GM19452 (cell line): ENCODE measurements at regions not wholly inside any gene's neighbourhood (a gene's known extent, or its start where the extent isn't known, plus 50 kb on each side); places are given as distances from the start of the nearest gene placed in this dataset.

Source experiments
- ATAC-seq: cut with Tn5 transposase; IDR thresholded peaks from one replicate; pipeline ENCODE4 v1.9.1; 2021; ENCODE audit not compliant: unreplicated experiment

DNA sequence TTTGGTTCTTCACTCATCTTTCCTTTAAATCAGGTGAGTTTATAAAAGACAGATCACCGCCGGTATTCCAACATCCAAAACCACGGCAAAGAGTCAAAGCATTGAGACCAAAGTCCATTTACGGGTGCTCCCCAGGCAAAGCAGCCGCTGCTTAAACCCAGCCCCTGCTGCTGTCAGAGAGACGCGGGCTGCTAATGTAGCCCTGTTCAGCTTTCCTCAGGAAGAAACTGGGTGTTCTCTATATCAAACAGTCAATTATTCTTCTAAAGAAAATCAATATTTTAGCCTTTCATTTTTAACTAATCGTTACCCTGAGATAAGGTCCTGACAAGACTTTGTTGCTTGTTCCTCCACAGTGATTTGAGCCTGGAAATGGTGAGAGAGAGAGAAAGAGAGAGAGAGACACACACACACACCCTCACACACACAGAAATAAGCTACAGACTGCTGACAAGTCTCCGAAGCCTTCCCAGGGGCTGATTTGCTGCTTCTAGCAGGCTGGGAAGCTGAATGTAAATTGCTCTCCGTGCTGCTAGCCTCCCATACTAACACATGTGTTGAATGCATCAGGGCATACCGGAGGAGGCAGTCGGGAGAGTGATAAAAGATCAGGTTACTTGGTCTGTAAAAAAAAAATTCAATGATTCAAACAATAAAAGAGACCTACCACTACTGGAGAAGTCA is 183.0 kb upstream of the ANK3 start:
- ATAC-seq: no peak

DNA sequence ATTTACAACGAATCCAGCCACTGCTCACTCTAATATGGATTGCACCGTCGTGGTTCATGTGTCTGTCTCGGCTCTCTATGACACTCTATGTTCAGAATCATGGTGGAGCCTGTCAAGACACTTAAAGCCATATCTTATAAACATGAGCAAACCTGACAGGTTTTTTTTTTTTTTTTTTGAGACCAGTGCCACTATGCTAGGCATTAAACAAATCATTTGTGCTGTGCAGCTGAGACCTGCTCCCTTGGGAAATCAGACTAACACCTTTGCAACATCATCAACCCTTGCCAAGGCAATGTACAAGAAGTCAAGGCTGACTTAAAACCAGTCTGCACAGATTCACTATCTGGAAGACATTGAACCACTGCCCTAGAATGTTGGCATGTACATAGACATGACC is 181.2 kb upstream of the ANK3 start:
- ATAC-seq: no peak

DNA sequence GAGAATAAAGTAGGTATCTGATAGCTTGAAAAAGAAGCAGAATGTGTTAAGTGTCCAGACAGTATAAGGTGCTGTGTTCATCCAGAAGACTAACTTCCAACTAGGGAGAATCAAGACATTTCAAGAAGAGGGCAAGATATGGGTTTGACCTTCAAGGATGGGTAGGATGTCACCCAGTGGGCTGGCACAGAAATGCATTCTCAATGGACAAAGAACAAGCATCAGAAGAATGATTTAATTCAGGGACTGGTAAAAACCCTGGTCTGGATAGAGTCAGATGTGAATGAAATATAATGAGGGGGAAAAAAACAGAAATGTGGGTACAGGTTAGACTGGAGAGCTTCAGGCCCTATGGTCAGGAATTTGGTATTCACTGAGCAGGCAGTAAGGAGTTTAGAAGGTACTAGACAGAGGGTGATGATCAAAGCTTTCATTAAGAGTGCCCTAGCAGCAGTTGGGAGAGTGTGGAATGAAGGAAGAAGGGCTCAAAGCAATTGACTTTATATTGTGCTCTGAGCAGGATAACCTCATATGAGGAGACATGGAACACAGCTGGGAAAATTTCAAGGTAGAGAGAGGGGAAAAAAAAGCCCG is 180.7 kb upstream of the ANK3 start:
- ATAC-seq: no peak

DNA sequence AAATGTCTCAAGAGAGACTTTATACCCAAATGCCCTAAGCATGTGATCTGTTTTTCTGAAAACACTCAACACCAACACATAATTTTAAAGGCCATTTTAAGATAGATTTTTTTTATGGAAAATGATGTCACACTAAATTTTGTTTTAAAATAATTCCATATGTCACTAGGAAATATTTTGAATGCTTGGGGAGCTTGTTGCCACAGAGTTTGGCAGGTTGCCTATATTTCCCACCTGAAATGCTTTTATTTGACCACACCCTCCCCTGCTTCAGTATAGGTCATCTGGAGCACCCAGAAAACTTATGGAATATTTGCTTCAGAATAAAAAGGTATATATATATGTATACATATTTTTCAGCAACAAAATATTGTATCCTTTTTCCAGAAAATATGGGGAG is 180.0 kb upstream of the ANK3 start:
- ATAC-seq: no peak

DNA sequence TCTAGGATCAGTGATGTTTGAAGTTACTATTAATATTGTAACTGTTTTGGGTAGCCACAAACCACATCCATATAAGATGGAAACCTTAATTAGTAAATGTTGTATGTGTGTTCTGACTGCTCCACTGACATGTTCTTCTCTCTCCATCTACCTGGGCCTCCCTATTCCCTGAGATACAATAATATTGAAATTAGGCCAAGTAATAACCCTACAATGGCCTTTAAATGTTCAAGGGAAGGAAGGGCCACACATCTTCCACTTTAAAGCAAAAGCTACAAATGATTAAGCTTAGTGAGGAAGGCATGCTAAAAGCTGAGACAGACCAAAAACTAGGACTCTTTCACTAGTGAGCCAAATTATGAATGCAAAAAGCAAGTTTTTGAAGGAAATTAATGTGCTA is 176.4 kb upstream of the ANK3 start:
- ATAC-seq: no peak

DNA sequence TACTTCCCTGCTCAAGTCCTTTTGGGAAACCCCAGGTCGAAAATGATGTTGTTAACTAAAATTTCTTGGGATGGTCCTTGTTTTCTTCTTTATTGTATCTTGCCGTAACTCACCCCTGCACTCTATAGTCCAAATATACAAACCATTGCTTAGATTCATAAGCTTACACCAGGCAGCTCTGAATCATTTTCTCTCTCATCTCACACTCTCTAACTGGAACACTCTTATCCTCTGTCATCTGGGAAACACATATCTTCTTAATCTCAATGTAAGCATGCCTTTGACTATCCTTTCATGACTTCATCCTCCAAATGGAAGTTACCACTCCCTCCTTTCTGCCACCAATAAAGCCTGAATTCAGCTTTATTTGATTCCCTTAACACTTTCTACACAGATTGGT is 175.8 kb upstream of the ANK3 start:
- no peak for ATAC-seq

DNA sequence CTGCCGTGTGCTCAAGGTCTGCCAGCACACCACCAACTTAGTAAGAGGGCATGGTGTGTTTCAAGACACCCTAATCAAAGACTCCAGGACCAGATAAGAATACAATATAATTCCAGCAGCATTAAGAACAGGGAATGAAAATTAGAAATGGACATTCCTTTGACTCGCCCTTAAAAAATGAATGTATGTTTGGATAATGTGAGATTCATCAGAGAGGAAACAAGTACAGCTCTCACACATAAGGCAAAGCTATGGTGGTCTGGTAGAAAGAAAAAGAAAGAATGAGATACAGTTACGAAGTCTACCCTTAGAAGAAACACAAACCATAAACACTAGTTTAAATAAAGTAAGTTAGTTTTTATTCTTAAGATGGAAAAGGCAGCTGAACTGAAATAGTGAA is 174.8 kb upstream of the ANK3 start:
- no peak for ATAC-seq

DNA sequence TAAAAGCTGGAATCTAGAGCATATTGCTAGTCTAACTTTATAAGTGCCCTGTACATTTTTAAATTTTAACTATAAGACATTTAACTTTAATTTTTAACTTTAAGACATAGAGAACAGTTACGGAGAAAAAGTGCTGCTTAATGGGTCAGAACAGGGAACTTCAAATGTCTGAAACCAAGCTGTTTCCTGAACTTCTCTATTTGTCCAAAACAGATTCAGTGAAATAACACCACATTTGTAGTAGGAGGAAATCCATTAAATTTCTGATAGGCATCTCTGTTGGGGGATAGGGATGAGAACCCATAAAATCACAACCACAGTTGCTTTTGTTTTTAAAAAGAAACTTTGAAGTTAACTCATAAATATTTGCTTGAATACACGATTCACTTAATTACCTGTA is 170.8 kb upstream of the ANK3 start:
- no peak for ATAC-seq

DNA sequence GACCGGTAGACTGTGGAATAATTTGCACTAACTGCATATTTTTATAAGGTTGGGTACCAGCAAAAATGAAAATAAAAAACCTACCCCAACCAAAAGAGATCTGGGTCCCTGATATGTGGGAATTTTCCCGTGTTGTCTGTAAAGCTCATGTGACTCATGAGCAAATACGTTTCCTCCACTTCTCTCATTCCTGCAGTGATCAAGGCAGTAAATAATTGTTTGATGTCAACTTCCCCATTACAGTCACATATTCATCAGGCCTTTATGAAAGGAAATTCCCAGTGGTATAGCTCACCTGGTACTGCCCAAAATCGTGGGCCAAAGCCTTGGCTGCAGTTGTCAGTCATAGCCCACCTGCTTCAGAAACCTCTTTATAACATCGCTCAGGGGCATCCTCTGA is 166.0 kb upstream of the ANK3 start:
- ATAC-seq: no peak

DNA sequence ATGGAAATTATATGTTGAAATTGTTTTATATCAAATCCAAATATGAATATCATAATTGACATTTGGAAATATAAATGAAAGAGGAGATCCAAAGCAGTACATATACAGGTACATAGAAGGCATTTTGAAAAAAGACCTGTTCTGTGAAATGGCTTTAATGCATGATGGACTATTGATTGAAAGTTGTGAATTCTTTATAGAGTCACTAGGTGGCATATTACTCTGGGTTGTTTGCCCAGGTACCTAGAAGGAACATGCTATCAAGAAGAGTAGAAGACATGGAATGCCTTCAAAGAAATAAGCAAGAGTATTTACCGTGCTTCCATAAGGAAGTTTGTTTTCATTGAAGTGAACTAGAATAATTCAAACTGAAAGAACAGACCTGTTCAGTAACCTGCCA is 160.0 kb upstream of the ANK3 start:
- ATAC-seq: no peak

DNA sequence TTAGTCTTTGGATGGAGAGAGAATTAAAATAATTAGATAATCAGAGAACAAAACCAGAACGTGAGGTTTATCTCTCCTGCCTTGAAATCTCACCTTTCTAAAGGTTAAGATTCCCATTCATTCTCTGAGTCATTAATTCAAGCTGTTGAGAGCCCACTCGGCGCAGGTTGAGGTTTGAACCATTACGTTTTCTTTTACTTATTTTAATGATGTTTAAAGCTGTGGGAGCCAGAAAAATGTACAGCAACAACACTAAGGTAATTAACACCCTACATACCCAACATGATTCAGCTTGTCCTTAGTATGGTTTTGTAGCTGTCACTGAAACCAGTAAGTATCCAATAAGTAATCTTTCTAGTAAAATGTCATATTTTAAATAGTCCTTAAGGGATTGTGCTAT is 153.0 kb upstream of the ANK3 start:
- no peak for ATAC-seq

DNA sequence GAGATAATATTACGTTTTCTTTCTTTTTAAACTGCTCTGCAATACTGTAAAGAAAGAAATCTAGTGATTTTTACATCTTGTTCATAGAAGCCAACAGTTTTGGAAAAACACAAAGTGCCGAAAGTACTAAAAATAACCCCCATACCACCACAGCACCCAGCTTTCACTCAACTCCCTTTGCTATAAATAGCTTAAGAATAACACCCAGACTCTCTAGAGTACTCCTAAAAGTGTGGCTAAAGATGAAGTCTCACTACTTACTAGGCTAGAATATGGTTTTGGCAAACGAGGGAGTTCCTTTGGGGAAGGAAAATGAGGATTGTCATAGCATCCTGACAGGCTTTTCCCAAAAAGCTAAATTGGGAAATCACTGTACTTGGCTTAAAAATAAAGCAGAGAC is 151.8 kb upstream of the ANK3 start:
- ATAC-seq: no peak

DNA sequence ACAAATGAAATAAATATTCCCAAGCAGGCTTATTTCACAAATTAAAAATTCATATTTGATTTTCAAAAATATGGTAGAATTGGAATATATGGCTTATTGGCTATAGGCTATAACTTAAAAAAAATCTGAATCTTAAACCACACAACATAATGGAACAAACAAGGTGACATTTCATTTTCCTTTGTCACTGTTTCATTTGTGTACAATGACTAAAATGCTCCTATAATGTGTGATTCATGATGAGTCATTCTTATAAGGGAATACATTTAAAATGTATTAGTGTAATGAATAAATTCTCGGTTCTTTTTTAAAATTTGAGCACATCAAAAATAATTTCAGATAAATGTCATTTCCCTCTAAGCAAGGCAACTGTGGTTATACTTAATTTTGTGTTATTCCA is 148.0 kb upstream of the ANK3 start:
- ATAC-seq: no peak

DNA sequence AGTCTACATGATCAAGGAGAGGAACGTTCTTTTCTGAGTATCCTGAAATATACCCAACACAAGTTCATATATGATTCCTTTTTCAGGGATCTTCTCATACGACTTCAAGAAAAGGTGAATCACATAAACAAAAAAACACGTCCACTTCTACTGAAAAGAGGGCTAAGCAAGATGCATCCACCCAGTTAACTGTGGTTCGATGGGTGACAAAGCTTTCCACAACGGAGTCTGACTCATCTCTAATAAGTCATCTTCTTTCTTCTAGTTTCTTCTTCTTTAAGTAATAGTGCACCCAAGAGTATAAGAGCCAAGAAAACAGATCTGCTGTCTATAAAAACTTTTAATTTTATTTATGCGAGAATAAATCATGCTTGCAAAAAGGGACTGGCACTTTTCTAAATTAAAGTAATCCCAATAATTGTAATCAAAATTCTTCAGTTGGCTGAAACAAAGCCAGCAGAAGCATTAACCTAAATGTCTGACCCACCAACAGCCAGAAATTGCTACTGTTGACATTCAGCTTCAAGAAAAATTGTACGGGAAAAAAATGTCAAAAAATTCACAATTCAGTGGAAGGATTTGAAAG is 146.9 kb upstream of the ANK3 start:
- no peak for ATAC-seq

DNA sequence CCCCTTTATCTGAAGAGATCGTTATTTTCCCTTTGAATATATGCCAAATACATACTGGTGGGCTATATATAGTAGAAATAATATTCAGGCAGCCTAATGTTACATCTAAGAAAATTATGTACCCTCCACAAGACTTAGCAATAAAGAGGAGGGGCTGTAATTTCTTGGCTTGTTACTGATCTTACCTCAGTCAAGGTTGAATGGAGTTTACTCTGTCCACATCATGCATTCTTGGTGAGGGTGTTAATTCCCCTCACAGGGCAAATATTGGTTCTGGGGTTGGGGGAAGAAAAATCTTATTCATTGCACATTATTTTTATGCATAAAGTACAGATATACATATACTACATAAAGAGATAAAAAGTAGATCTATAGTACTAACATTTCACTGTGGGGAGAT is 145.8 kb upstream of the ANK3 start:
- peak; percentile 29 for ATAC-seq

DNA sequence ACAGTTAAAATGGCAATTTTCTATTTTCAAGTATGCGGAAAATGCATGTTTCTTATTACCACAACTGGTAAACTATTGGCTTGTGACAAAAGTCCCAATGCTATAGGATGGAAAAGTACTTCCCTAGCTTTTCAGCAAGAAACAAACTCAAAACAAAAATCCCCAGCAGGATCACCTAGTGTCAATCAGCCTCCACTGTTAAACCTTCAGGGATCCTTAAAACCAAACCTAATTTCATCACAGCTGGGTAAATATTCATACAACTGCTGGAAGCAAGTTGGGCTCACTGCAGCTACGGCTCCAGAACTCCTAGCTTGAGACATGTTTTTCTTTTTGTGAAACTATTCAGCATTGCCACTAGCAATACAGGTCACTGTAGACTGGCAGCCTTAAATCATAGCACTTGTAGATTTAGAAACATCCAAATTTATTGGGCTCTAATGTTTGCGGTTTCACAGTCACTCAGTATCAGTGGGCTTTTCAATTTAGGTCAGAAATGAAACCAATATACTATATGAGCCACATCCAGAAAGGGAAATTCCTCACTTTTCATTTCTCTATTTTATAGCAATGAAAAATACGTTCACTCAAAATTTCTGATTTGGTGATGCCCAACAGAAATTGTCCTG is 145.2 kb upstream of the ANK3 start:
- peak; percentile 69 for ATAC-seq

DNA sequence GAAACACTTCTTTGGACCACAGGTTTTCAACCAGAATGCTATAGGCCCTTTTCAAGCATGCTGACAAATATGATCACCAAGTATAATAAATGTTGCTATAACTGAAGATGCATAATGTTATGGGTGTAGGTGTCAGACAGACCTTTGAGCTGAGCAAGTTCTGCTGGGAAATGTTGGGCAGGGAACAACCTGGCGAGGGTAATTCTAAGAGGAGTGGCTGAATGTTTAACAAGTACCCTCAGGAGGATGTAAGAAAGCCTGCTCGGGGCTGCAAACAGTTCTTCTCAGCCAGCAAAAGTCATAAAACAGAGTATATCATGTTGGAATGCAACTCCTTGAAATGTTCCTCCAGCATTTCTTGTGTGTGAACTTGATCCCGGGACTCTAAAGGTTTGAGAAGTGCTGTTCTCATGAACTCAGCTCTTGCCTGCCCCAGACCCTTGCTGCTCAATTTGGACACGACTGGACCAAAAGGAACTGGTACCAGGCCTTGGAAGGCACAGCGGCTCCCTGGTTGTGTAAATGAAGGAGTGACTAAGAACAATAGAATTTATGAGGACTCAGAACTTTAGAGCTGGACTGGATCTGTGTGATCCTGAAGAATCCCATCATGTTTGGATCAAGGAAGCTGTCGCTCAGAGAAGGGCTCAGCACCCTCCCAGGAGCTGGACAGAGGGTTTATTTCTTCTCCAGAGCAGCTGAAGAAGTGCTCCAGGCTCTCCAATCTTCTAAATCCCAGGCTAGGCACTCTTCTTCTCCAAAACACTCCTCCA is 143.2 kb upstream of the ANK3 start:
- ATAC-seq: no peak

DNA sequence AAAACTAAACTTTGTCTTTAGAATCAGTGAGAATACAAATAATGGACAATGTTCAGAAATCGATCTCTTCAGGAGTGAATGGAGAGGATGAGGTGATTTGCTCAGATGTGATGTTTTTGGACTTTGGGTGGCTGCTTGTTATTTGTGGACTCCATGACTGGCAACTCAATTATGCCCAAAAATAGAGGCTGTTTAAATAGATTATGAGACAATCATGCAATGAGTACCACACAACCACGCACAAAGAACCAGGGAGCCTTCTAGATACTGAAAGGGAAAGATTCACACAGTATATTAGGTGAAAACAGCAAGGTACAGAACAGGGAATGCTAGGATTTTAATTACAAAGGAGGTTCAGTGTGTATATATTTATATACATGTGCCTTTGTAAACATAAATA is 141.3 kb upstream of the ANK3 start:
- no peak for ATAC-seq

DNA sequence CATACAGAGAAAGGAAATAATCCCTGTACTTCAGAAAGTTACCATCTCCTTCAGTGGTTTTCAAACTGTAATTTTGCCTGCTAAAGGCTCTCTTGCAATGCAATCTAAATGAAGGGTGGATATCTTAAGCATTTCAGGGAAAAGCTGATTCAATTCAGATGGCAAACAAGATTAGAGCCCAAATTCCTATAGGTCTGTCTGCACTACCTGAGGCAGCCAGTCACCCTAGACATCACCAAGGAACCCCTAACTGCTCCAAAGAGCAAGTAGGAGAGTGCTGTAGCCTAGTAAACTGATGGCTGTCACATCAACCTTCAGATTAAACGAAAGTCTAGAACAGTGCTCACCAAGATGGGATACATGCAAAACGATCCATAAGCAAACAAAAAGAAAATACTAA is 138.0 kb upstream of the ANK3 start:
- ATAC-seq: no peak

DNA sequence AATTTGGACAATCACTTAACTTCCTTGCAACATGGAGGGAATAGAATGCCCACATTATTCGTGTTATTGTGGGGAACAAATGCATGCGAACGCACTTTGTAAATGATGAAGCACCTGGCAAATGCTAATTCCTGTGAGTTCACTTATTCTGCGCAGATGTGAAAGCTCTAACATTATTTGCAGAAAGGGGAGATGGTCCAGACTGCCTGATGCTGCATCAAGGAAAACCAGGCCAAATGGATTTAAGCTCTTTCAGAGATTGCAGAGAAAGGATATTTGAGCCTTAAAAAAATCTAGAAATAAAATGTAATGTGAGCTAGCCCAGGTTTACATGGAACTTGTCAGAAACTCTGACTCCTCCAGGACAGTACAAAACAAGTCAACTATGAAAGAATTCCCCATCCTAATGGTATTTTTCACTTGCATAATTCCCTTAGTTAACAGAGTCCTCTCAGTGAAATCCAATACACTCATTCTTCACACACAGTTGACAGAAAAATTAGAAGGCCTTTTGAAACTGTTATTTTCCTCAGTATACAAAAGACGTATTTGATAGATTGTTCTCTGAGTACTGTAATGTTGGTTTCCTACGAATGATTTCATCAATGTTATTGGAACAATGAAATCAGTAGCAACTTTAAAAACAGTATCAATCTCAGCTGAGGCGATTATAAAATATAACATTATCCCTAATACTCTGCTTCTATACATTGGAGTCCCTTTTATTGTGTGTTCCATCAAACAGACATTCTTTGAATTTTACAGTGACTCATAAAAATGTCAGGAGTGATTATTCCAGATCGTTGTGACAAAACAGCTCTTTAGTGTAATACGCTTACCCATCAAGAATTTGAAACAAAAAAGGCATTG is 136.3 kb upstream of the ANK3 start:
- no peak for ATAC-seq

DNA sequence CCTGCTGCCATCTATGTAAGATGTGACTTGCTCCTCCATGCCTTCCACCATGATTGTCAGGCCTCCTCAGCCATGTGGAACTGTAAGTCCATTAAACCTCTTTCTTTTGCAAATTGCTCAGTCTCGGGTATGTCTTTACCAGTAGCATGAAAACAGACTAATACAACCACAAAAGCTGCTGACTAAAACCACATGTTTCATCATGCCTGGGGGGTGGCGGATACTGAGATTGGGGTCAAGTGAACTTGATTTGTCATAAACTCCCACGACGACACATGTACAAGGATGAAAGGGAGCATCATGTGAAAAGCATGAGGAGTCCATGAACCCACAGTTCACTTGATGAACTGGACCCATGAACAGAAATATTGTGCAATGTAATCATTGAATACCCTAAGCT is 134.9 kb upstream of the ANK3 start:
- ATAC-seq: no peak
